ENCODE measurements at regions not wholly inside any gene's neighbourhood (a gene's known extent, or its start where the extent isn't known, plus 50 kb on each side); places are given as distances from the start of the nearest gene placed in this dataset.

- TF ChIP-seq, protein P1, sequence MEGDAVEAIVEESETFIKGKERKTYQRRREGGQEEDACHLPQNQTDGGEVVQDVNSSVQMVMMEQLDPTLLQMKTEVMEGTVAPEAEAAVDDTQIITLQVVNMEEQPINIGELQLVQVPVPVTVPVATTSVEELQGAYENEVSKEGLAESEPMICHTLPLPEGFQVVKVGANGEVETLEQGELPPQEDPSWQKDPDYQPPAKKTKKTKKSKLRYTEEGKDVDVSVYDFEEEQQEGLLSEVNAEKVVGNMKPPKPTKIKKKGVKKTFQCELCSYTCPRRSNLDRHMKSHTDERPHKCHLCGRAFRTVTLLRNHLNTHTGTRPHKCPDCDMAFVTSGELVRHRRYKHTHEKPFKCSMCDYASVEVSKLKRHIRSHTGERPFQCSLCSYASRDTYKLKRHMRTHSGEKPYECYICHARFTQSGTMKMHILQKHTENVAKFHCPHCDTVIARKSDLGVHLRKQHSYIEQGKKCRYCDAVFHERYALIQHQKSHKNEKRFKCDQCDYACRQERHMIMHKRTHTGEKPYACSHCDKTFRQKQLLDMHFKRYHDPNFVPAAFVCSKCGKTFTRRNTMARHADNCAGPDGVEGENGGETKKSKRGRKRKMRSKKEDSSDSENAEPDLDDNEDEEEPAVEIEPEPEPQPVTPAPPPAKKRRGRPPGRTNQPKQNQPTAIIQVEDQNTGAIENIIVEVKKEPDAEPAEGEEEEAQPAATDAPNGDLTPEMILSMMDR (IDR thresholded peaks at IDR 0.05; ENCODE audit: low read depth, low read length): no peak
- TF ChIP-seq EZH2phosphoT487 (IDR thresholded peaks at IDR 0.05; ENCODE audit: low read depth): no peak
Observed at GRCh38 chr2:33806041-33806440, 206.9 kb upstream of the FAM98A start.

Data from OCI-LY3 (cell line).